Panc1 (cell line): ENCODE measurements at regions not wholly inside any gene's neighbourhood (a gene's known extent, or its start where the extent isn't known, plus 50 kb on each side); places are given as distances from the start of the nearest gene placed in this dataset.

Experiments
- ATAC-seq: fragments of 200-7000 bp; cut with Tn5 transposase; 2 replicates; pipeline ENCODE4 v1.9.1; 2020; ENCODE audit warnings: mild to moderate bottlenecking, moderate library complexity
- BruUV-seq: library from RNA; stranded (reverse); fragments of 400-500 nt; replicated peaks from 2 replicates; lab custom pipeline; 2021; lab: Mats Ljungman, UMichigan
- CTCF ChIA-PET: fragments of 300-600 bp; sonication (Branson Sonifier 250); formaldehyde crosslinking; loops from one replicate; lab custom pipeline; 2022; ENCODE audit warnings: antibody characterized with exemption; lab: Charles Lee
- POLR2A ChIA-PET: fragments of 300-600 bp; sonication (Branson Sonifier 250); formaldehyde crosslinking; loops from one replicate; lab custom pipeline; 2022; ENCODE audit warnings: antibody characterized with exemption; lab: Charles Lee
- DNase-seq: peaks from one replicate; pipeline ENCODE4 v3.0.0-alpha.2; 2010; ENCODE audit warnings: low read depth, low spot score
- H3K27ac ChIP-seq: 2 replicates; pipeline ENCODE4 v1.5.1; 2011; ENCODE audit warnings: mild to moderate bottlenecking, low read length, inconsistent platforms
- H3K27me3 ChIP-seq: fragments of 200-500 bp; sonication (Bioruptor generic); 2 replicates; pipeline ENCODE4 v1.6.0; 2014; ENCODE audit warnings: low read length, inconsistent platforms; ENCODE audit not compliant: control insufficient read depth, insufficient read depth
- H3K36me3 ChIP-seq: fragments of 200-500 bp; sonication (Bioruptor generic); 2 replicates; pipeline ENCODE4 v1.5.1; 2014; ENCODE audit warnings: inconsistent platforms, mild to moderate bottlenecking, low read length, moderate library complexity; ENCODE audit not compliant: control insufficient read depth, insufficient read depth
- H3K4me1 ChIP-seq: 2 replicates; pipeline ENCODE4 v1.5.1; 2011; ENCODE audit warnings: inconsistent platforms, mild to moderate bottlenecking, low read length, moderate library complexity; ENCODE audit not compliant: control insufficient read depth, insufficient read depth
- H3K4me3 ChIP-seq, 2 experiments: 2 replicates each; pipeline ENCODE4 v1.5.1; 2011 to 2012; ENCODE audit warnings: low read depth in 2 of 2, low read length in 2 of 2, mild to moderate bottlenecking in 2 of 2, inconsistent platforms in 1 of 2, moderate library complexity in 1 of 2
- H3K9me3 ChIP-seq: fragments of 200-500 bp; sonication (Bioruptor generic); 2 replicates; pipeline ENCODE4 v1.5.1; 2014; ENCODE audit warnings: low read depth, mild to moderate bottlenecking, inconsistent platforms, low read length, moderate library complexity; ENCODE audit not compliant: control insufficient read depth, insufficient read depth
- POLR2AphosphoS5 ChIP-seq: IDR thresholded peaks from 2 replicates; pipeline ENCODE4 v1.6.1; 2012; ENCODE audit warnings: mild to moderate bottlenecking, low read depth, low read length, moderate library complexity
- REST ChIP-seq, 2 experiments: IDR thresholded peaks; 2 replicates each; pipeline ENCODE4 v1.6.1; 2011 to 2012; ENCODE audit warnings: low read depth in 2 of 2, control low read depth in 1 of 2, low read length in 1 of 2, mild to moderate bottlenecking in 1 of 2, moderate library complexity in 1 of 2; ENCODE audit not compliant: insufficient read depth in 1 of 2
- SIN3A ChIP-seq: IDR thresholded peaks from 2 replicates; pipeline ENCODE4 v1.6.1; 2012; ENCODE audit warnings: low read depth, mild to moderate bottlenecking, low read length, moderate library complexity, borderline replicate concordance; ENCODE audit not compliant: insufficient read depth
- TCF7L2 ChIP-seq: IDR thresholded peaks from 2 replicates; pipeline ENCODE4 v1.6.1; 2011; ENCODE audit warnings: mild to moderate bottlenecking, low read depth, low read length, inconsistent platforms
- in situ Hi-C: cut with HindIII; loops from 2 replicates; pipeline ENCODE4 v1.10.0; 2016; ENCODE audit warnings: low sequenced_read_pairs, low pct_unique_long_range_greater_than_20kb
- intact Hi-C: fragments of 100-400 bp; cut with micrococcal nuclease; formaldehyde crosslinking; loops from one replicate; pipeline ENCODE4 v1.10.0; 2022; ENCODE audit not compliant: unreplicated experiment
- TF ChIP-seq, protein P1 (sequence below): fragments of 450-650 bp; IDR thresholded peaks from 2 replicates; pipeline ENCODE4 v1.5.1; 2017; ENCODE audit warnings: mild to moderate bottlenecking

- BruUV-seq: no TSS peak
- DNase-seq (no peak), ATAC-seq (no peak)
- no peaks in the 10 kb centered on the region for H3K4me1 ChIP-seq
- H3K9me3 ChIP-seq: no peaks in the 10 kb centered on the region
- intact Hi-C loops: no loop called here
- H3K36me3 ChIP-seq: no peaks in the 10 kb centered on the region
- no peak overlapping the region for H3K27ac ChIP-seq
- in situ Hi-C loops: no loop called here
- TF ChIP-seq REST (IDR thresholded peaks at IDR 0.05; ENCODE audit: insufficient read depth in 1 of 2, low read depth in 2 of 2, low read length in 1 of 2) (no peak), SIN3A (no peak), POLR2AphosphoS5 (no peak), TCF7L2 (no peak)
- TF ChIP-seq, protein P1, sequence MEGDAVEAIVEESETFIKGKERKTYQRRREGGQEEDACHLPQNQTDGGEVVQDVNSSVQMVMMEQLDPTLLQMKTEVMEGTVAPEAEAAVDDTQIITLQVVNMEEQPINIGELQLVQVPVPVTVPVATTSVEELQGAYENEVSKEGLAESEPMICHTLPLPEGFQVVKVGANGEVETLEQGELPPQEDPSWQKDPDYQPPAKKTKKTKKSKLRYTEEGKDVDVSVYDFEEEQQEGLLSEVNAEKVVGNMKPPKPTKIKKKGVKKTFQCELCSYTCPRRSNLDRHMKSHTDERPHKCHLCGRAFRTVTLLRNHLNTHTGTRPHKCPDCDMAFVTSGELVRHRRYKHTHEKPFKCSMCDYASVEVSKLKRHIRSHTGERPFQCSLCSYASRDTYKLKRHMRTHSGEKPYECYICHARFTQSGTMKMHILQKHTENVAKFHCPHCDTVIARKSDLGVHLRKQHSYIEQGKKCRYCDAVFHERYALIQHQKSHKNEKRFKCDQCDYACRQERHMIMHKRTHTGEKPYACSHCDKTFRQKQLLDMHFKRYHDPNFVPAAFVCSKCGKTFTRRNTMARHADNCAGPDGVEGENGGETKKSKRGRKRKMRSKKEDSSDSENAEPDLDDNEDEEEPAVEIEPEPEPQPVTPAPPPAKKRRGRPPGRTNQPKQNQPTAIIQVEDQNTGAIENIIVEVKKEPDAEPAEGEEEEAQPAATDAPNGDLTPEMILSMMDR: no peak
- no peak overlapping the region for H3K4me3 ChIP-seq
- CTCF ChIA-PET: no interaction called here
- H3K27me3 ChIP-seq: no peaks in the 10 kb centered on the region
- POLR2A ChIA-PET: no interaction called here
Observed at GRCh38 chr6:74404366-74404765, 708.4 kb downstream of the CD109 start.

- in situ Hi-C loops: no loop called here
Observed at GRCh38 chr6:74402781-74403180, 706.8 kb downstream of the CD109 start.

More at GRCh38 chr6:74402781-74403180, 706.8 kb downstream of the CD109 start:
- POLR2A ChIA-PET: no interaction called here
- Histone ChIP-seq H3K36me3 (no peaks in the 10 kb centered on the region), H3K4me1 (no peaks in the 10 kb centered on the region), H3K4me3 (no peak overlapping the region), H3K27ac (no peak overlapping the region), H3K9me3 (no peaks in the 10 kb centered on the region), H3K27me3 (no peaks in the 10 kb centered on the region)
- intact Hi-C loops: no loop called here
- TF ChIP-seq REST (IDR thresholded peaks at IDR 0.05; ENCODE audit: insufficient read depth in 1 of 2, low read depth in 2 of 2, low read length in 1 of 2) (no peak), SIN3A (no peak), TCF7L2 (no peak), POLR2AphosphoS5 (no peak)
- TF ChIP-seq, protein P1: no peak
- CTCF ChIA-PET: no interaction called here
- no peak for ATAC-seq
- no TSS peak for BruUV-seq
- DNase-seq: no peak
